Endodermal cell (in vitro differentiated cells): ENCODE measurements at regions not wholly inside any gene's neighbourhood (a gene's known extent, or its start where the extent isn't known, plus 50 kb on each side); places are given as distances from the start of the nearest gene placed in this dataset.

Experiments
- DNase-seq: peaks from one replicate; pipeline ENCODE4 v3.0.0-alpha.2; 2017
- H3K27ac ChIP-seq: 2 replicates; pipeline ENCODE4 v1.5.1; 2013; ENCODE audit warnings: mild to moderate bottlenecking, low read depth, low read length, moderate library complexity
- H3K27me3 ChIP-seq: 2 replicates; pipeline ENCODE4 v1.6.1; 2013; ENCODE audit warnings: mild to moderate bottlenecking, low read length, moderate library complexity; ENCODE audit not compliant: insufficient read depth, control insufficient read depth, poor library complexity, severe bottlenecking
- H3K36me3 ChIP-seq: 2 replicates; pipeline ENCODE4 v1.7.0; 2013; ENCODE audit warnings: mild to moderate bottlenecking, low read length, moderate library complexity; ENCODE audit not compliant: control insufficient read depth, insufficient read depth
- H3K4me1 ChIP-seq: one replicate; pipeline ENCODE4 v1.7.0; 2013; ENCODE audit warnings: low read length; ENCODE audit not compliant: control insufficient read depth, insufficient read depth
- H3K4me3 ChIP-seq: 2 replicates; pipeline ENCODE4 v1.5.1; 2013; ENCODE audit warnings: mild to moderate bottlenecking, low read length, moderate library complexity
- H3K9ac ChIP-seq: 2 replicates; pipeline ENCODE4 v1.6.1; 2013; ENCODE audit warnings: mild to moderate bottlenecking, low read length, moderate library complexity; ENCODE audit not compliant: poor library complexity, severe bottlenecking; ENCODE audit errors: extremely low read depth
- H3K9me3 ChIP-seq: 2 replicates; pipeline ENCODE4 v1.6.1; 2013; ENCODE audit warnings: mild to moderate bottlenecking, low read length, moderate library complexity; ENCODE audit not compliant: control insufficient read depth
- H3K27ac Mint-ChIP-seq: 2 replicates; pipeline ENCODE4 v1.8.0; 2020; ENCODE audit warnings: mixed read lengths
- H3K27me3 Mint-ChIP-seq: 2 replicates; pipeline ENCODE4 v1.8.0; 2021; ENCODE audit warnings: mild to moderate bottlenecking, mixed read lengths; ENCODE audit not compliant: insufficient read depth
- H3K36me3 Mint-ChIP-seq: 2 replicates; pipeline ENCODE4 v1.8.0; 2020; ENCODE audit warnings: low read depth, mixed read lengths
- H3K4me1 Mint-ChIP-seq: 2 replicates; pipeline ENCODE4 v1.8.0; 2020; ENCODE audit warnings: mixed read lengths
- H3K4me3 Mint-ChIP-seq: 2 replicates; pipeline ENCODE4 v1.8.0; 2020; ENCODE audit warnings: mild to moderate bottlenecking, moderate library complexity, mixed read lengths
- H3K9me3 Mint-ChIP-seq: 2 replicates; pipeline ENCODE4 v1.8.0; 2020; ENCODE audit warnings: mild to moderate bottlenecking, mixed read lengths
- WGBS, 2 experiments: methylation state at CpG; one replicate each; pipeline versions ENCODE4 v1.1.5 to v1.1.7; 2013; ENCODE audit warnings: missing lambda C conversion rate in 2 of 2, mixed read lengths in 1 of 2; ENCODE audit not compliant: insufficient coverage in 1 of 2, insufficient read length in 1 of 2; 5-methylcytosine and 5-hydroxymethylcytosine counted together
- TF ChIP-seq, protein P1 (sequence below): fragments of 200-600 bp; sonication (generic); conservative IDR thresholded peaks from 2 replicates; pipeline ENCODE4 v1.5.0; 2021; ENCODE audit warnings: antibody characterized with exemption, mild to moderate bottlenecking

DNA sequence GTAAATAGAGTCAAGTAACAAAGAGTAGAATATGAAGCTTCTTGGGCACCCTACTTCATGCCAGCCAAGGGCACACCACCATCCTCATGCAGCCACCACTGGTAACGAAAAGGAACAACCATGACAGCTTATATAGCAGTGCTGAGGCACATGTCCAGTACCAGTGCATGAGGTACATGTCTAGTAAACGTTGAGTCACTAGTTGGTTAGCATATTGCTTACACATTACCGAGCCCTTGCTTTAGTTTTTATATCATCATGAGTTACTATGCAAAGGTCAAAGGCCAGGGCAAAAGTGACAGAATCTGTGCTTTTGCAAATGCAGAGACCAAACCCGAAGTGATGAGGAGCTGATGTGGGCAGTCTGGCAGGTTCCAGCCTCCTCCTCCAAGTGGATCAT lies 147.1 kb upstream of the MAP1B start:
- WGBS, 2 experiments: 88 to 94% methylated on average over 4 of the region's 4 CpGs
- no peaks in the 10 kb centered on the region for H3K36me3 Mint-ChIP-seq
- Histone ChIP-seq H3K9ac (no peak overlapping the region), H3K9me3 (no peaks in the 10 kb centered on the region), H3K27ac (no peak overlapping the region), H3K36me3 (no peaks in the 10 kb centered on the region), H3K4me3 (no peak overlapping the region), H3K4me1 (no peaks in the 10 kb centered on the region), H3K27me3 (no peaks in the 10 kb centered on the region)
- no peaks in the 10 kb centered on the region for H3K27me3 Mint-ChIP-seq
- H3K9me3 Mint-ChIP-seq: no peaks in the 10 kb centered on the region
- no peaks in the 10 kb centered on the region for H3K4me1 Mint-ChIP-seq
- no peak overlapping the region for H3K4me3 Mint-ChIP-seq
- TF ChIP-seq, protein P1, sequence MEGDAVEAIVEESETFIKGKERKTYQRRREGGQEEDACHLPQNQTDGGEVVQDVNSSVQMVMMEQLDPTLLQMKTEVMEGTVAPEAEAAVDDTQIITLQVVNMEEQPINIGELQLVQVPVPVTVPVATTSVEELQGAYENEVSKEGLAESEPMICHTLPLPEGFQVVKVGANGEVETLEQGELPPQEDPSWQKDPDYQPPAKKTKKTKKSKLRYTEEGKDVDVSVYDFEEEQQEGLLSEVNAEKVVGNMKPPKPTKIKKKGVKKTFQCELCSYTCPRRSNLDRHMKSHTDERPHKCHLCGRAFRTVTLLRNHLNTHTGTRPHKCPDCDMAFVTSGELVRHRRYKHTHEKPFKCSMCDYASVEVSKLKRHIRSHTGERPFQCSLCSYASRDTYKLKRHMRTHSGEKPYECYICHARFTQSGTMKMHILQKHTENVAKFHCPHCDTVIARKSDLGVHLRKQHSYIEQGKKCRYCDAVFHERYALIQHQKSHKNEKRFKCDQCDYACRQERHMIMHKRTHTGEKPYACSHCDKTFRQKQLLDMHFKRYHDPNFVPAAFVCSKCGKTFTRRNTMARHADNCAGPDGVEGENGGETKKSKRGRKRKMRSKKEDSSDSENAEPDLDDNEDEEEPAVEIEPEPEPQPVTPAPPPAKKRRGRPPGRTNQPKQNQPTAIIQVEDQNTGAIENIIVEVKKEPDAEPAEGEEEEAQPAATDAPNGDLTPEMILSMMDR: no peak
- DNase-seq: no peak
- no peak overlapping the region for H3K27ac Mint-ChIP-seq

DNA sequence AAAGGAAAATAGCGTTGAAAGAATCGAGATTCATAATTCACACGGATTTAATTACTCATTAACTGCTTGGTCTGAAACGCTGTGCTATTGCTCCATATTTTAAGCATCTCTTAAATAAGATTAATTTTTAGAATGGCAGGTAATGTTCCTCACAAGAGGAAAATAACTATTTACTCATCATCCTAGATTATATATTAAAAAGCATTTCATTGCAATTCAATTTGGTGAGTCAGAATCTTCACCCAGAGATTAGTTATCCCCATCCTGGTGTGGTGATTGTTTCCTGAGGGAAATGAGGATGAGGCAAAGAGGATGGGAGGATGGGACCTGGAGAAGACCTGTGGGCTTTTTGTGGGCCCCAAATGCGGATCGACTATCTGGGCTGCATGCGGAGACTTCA lies 145.5 kb upstream of the MAP1B start:
- Mint-ChIP-seq H3K4me1 (no peaks in the 10 kb centered on the region), H3K36me3 (no peaks in the 10 kb centered on the region), H3K27me3 (no peaks in the 10 kb centered on the region), H3K4me3 (no peak overlapping the region), H3K27ac (no peak overlapping the region), H3K9me3 (no peaks in the 10 kb centered on the region)
- DNase-seq: no peak
- Histone ChIP-seq H3K9me3 (no peaks in the 10 kb centered on the region), H3K27me3 (no peaks in the 10 kb centered on the region), H3K4me1 (no peaks in the 10 kb centered on the region), H3K9ac (no peak overlapping the region), H3K4me3 (no peak overlapping the region), H3K27ac (no peak overlapping the region), H3K36me3 (no peaks in the 10 kb centered on the region)
- TF ChIP-seq, protein P1: no peak
- 95 to 100% methylated on average over 2 to 7 of the region's 7 CpGs for WGBS, 2 experiments

DNA sequence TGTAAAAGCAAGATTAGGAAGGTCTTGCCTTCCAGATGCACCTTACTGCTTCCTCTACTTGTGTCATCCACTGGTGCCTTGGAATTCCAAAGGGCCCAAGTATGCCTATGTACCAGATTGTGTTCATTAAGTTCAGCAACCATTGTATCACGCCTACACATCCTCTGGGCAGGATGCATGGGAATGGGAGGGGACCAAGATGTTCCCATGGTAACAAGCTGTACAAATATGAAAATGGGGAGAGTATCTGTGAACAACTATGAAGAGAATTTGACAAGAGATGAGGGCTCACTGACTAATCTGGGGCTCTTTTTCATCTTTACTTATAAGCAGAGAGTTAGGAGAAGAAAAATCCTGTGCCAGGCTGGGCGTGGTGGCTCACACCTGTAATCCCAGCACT lies 137.8 kb upstream of the MAP1B start:
- no peak for DNase-seq
- no peak overlapping the region for H3K9ac ChIP-seq
- no peak overlapping the region for H3K27ac ChIP-seq
- no peaks in the 10 kb centered on the region for H3K9me3 ChIP-seq
- Mint-ChIP-seq H3K27ac (no peak overlapping the region), H3K9me3 (no peaks in the 10 kb centered on the region), H3K4me3 (no peak overlapping the region), H3K27me3 (no peaks in the 10 kb centered on the region), H3K36me3 (no peaks in the 10 kb centered on the region), H3K4me1 (no peaks in the 10 kb centered on the region)
- no peak overlapping the region for H3K4me3 ChIP-seq
- H3K36me3 ChIP-seq: no peaks in the 10 kb centered on the region
- TF ChIP-seq, protein P1: no peak
- no peaks in the 10 kb centered on the region for H3K4me1 ChIP-seq
- no peaks in the 10 kb centered on the region for H3K27me3 ChIP-seq
- WGBS, 2 experiments: 86 to 100% methylated on average over 1 to 2 of the region's 2 CpGs
